HG03432 (cell line): ENCODE measurements at regions not wholly inside any gene's neighbourhood (a gene's known extent, or its start where the extent isn't known, plus 50 kb on each side); places are given as distances from the start of the nearest gene placed in this dataset.
A peak's percentile ranks its signal among the peaks of the same experiment; 100 is the strongest.
"Not testable (repeated sequence)": the region's sequence is repeated elsewhere in the genome, so short reads cannot be mapped to it uniquely, and the experiment has no call there.

Experiments used
- ATAC-seq: cut with Tn5 transposase; IDR thresholded peaks from one replicate; pipeline ENCODE4 v1.9.1; 2021; ENCODE audit warnings: mild to moderate bottlenecking, moderate library complexity; ENCODE audit not compliant: unreplicated experiment

DNA sequence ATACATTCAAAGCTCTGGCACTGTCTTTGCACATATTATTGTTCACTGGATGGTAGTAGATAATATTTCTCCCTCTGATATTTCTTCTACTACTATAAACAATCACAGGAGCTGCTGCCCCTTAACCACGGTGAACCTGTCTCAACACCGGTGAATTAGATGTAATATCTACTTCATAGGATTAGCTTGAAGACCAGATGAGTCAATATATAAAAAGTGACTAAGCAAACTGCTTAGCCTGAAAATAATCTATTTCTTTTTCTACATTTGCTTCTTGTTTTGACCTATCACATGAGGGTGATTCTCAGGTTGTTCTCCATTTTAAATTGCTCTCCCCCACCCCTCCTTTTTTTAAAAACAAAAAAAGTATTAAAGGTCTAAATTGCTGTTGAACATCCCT, 645.5 kb downstream of the ANKRD50 start:
- ATAC-seq: no peak

DNA sequence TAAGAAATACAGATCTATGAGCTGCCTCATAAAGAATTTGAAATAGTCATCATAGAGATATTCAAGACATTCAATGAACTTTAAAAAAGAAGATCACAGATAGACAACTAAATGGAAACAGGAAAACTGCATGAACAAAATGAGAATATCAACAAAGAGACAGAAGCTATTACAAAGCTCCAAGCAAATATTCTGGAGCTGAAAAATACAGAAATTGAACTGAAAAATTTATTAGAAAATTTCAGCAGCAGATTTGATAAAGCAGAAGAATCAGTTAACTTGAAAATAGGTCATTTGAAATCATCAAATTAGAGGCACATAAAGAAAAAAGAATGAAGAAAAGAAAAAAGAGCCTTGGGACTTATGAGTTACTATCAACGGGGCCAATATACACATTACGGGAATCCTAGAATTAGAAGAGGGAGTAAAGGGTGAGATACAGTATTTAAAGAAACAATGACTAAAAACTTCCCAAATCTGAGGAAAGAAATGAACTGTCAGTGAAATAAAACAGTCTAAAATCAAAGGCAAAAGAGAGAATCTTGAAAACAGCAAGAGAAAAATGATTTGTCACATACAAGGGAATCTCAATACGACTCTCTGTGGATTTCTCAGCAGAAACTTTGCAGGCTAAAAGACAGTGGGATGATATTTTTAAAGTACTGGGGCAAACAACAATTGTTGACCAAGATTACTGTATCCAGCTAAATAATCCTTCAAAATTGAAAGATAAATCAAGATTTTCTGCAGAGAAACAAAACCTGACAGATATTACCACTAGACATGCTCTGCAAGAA, 641.6 kb downstream of the ANKRD50 start:
- no peak for ATAC-seq

DNA sequence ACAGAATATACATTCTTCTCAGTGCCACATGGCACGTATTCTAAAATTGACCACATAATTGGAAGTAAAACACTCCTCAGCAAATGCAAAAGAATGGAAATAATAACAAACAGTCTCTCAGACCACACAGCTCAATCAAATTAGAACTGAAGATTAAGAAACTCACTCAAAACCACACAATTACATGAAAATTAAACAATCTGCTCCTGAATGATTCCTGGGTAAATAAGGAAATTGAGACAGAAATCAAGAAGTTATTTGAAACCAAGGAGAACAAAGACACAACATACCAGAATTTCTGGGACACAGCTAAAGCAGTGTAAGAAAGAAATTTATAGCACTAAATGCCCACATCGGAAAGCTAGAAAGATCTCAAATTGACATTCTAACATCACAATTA, 637.3 kb downstream of the ANKRD50 start:
- not testable (repeated sequence) for ATAC-seq

DNA sequence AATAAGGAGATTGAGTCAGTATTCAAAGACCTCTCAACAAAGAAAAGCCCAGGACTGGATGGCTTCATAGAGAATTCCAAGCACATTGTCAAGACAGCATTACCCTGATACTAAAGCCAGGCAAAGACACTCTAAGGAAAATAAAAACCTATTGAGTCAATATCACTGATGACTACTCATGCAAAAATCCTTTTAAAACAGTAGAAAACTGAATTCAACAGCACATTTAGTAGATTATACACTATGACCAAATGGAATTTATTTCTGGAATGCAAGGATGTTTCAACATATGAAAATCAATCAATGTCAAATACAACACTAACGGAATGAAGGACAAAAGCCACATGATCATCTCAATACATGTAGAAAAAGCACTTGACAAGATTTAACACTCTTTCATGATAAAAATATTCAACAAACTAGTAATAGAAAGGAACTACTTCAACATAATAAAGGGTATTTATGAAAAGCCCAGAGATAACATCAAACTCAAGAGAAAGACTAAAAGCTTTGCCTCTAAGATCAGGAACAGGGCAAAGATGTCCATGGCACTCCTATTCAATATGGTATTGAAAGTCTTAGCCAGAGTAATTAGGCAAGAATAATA, 633.3 kb downstream of the ANKRD50 start:
- ATAC-seq: no peak

DNA sequence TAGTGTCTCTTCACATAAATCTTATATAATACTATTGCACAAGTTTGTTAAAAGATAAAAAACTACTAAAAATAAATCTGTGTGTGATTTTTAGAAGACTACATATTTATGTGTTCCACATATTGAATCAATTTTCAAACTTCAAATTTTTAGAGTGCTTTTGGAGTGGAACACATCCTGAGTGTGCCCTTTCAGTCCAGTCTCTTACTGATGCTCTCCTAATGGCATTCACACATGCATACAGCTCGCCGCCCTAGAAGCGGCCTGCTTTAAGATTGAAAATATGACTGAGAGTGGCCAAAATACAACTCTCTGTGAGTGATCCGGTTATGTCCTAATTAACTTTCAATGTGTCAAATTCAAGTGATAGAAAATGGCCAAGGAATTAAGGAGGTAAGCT, 628.8 kb downstream of the ANKRD50 start:
- no peak for ATAC-seq

DNA sequence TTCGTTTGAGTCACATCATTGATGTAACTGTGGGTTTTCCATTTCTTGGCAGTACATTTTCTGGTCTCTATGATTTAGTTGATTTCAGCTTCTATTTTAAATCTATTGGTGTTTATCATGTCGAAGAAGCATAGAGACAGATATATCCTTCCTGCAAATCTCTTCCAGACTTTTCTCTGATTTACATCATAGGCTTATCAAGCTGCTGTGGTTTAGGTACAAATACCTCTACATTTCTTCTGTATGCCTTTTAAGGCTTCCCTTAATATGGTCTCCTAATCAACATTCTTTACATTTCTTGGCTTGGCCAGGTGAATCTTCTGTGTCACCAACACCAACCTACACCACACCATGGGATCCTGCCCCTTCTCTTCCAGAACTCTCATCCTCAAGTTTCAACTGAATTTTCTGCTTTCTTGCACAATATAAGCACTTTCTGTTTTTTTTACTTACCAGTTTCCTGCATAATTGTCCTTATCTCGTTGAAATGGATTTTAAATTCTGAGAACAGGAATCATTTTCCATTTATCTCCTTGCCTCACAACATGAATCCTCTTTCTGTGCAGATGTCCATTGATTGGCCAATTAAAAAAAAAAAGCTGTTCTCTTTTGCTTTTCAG, 626.9 kb downstream of the ANKRD50 start:
- no peak for ATAC-seq

DNA sequence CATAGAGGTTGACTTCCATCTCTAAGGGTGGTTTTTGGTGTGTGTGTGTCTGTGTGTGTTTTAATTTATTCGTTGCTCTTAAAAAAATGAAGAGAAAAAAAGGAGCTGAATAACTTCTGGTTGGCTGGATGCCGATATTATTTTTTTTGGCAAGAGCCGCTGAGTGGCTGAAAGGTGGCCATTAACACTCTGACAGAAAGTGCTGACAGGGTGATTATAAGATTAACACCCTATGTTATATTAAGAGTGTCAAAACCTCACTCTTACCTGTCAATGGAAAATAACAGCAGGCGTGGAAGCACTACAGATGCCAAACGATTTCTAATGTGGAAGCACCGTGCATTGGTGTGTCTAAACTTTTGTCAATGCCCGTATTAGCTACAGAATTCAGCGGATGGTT, 622.5 kb downstream of the ANKRD50 start:
- no peak for ATAC-seq

DNA sequence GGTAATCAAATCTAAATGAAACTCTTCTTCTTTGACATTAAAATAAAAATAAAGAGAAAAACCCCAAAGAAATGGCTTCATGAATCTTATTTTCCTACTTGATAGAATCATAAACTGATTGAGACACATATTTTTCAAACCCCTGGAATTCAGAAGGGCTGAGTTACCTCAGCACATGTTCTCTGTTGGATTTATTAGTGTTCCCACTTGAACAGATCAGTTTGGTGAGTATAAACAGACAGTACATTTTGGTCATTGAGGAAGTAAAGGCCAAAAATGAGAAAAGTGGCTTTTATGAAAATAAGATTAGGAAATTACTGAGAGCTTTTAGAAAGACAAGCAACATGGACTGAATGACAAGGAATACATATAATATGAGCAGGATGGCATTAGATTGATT, 620.4 kb downstream of the ANKRD50 start:
- ATAC-seq: no peak

DNA sequence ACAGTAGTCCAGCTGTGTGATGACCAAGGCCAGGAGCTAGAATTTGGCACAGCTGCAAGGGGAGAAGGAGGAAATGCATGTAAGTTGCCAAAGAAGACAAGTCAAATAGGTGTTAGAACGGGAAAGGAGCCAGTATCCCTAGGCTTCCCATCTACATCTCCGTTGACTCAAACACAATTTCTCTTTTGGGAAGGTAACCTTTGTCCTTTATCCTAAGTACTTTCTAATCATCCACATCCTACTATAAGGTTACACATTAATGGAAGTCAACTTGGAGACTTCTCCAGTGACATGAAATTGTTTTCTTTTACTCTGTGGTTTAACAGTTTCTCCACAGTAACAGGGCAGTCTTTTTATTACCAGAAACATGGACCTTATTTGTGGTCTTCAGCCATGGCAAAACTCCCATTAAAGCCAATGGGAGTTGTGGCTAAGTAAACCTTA, 620.0 kb downstream of the ANKRD50 start:
- no peak for ATAC-seq

DNA sequence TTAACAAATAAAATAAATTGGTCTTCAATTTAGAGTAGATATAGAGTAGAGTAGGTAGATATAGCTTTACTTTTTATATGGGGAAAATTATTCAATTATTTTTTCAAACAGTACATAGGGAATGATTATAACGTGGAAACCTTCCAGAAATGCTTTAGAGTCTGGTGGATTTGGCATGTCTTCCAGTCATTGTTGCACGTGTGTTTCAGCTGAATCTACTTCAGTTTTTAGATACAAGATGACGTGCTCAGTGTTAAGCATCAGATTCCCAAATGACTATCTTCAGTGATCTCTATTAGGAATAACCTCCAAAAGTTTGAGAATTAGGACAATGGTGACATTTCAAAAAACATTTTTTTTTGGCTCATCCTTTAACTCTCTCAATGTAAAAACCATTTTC, 616.9 kb downstream of the ANKRD50 start:
- no peak for ATAC-seq

DNA sequence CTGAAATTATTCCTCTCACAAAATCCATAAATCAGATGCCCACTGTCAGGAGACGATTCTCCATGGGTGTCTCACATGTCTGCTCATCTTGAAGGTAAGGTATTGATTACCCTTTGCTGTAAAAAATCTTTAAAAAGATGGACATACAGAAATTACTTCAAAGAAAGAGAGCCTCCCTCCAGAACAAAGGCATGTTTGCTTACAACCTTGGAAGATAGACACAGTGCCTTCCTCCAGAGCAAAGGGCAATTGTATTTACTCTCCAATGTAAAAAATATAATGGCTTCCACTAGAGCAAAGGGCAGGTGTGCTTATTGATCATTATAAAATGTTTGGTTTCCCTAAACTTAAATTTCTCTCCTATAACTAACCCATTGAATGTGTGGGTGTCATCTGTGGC, 616.2 kb downstream of the ANKRD50 start:
- ATAC-seq: no peak

DNA sequence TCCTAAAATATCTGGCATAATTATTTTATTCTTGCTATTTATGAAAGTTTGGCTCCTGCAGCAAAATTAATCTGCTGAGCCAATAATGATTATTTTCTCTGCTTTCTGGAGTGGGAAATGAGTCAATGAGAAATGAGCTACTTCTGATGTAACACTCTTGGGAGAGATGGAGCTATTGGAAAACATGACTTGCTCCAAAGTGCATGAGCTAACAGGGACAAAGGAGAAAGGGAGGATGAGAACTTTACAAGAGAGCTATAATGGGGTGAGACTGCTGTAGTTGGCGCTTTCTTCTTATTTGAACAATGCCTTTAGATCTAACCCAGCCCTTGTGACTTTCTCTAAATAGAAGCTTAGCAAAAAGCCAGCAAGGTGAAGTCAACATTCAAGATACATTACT, 615.1 kb downstream of the ANKRD50 start:
- ATAC-seq: no peak

DNA sequence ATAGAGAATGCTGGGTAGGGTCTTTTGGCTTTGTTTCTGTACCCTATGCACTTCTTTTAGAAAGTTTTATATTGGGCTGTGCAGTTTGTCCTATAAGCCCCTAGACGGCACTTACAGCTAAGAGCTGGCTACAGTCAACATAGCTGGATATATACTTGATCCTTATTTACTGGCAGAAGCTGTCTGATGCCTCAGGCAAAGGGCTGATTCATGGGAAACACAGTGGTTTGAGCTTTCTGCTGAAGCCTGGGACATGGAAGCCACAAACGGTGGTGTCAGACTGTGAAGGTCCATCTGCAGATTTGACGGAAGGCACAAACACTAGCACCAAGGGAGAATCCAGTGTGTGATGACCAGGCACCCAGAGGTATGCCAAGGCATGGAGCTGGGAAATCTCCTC, 608.4 kb downstream of the ANKRD50 start:
- no peak for ATAC-seq

DNA sequence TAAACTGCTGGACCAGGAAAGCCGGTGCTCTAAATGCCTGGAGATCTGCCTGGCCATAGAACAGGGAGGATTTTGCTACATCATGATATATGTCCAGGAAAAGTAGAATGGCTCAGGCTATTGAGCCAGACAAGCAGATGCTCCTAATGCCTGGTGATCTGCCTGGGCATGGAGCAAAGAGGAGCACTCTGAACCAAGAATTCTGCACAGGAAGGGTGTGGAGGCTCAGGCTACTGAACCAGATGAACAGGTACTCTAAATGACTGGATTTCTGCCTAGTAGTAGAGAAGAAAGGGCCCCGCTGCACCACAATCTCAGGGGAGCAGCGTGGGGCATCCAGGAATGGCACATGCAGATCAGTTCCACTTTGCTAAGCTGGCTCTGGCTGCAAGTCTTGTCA, 607.9 kb downstream of the ANKRD50 start:
- ATAC-seq: no peak

DNA sequence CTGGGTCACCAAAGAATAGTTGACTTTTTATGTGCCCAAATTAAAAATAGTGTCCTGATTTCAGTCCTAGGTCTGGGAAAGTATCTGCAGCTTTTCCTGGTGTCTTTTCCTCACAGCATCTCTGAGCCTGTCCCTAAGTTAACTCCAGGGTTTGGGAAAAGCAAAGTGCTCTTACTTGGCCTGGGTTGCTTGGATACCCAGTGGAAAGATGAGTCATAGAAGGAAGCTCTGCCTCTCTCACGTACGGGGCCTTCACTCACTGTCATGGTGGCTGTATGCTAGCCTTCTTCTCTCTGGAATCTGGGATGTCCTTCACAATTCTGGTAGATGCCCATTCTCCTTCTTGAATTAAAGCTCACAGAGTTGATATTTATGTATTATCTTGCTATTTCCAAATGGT, 607.3 kb downstream of the ANKRD50 start:
- ATAC-seq: no peak

DNA sequence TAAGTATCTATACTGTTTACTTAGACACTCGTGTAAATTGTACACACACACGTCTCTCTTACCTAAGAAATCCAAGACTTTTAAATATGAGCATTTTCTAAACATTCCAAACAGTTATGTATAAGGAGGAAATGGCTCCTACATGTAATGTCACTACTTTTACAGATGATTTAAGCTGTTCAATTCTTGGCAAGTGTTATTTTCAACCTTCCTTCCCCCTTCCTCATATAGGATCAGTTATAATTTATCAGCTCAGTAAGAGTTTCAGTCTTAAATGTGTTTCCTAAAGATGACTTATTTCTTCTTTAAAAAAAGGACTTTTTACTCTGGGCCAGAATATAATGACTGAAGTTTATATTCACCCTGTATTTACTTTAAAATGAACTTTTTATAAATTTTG, 601.1 kb downstream of the ANKRD50 start:
- ATAC-seq: no peak

DNA sequence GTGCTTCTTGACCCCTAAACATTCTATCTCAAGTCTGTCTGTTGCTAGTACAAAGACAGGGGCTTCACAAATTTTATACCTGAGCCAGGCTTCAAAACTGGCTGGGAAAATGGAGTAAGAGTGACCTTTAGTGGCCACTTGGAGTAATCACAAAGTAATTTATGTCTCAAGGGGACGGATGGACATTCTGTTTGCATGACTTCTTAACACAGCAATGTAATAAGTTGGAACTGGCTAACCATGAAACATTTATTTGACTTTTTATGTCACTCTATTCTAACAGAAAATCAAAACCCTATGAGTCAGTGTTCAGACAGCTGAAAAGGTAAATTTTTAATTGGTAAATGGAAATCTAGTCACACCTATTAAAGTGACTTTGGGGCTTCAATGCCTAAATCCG, 600.6 kb downstream of the ANKRD50 start:
- peak; percentile 76 for ATAC-seq

DNA sequence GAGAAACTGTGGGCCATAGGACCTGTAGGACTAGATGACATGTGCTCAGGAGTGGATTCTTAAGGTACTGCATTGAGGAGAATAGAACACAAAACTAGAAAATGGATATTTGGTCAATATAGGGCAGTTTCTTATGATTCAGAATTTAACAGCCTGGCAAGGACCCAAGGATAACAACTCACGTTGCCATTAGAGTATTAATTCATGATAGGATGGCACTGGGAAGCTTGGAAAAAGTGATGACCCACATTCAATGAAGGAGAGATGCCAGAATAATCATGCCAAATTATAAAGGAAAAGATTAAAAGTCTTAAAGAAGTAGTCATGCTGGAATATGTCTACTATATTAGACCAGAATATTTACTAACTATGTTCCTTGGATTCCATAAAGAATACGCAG, 594.5 kb downstream of the ANKRD50 start:
- ATAC-seq: no peak

DNA sequence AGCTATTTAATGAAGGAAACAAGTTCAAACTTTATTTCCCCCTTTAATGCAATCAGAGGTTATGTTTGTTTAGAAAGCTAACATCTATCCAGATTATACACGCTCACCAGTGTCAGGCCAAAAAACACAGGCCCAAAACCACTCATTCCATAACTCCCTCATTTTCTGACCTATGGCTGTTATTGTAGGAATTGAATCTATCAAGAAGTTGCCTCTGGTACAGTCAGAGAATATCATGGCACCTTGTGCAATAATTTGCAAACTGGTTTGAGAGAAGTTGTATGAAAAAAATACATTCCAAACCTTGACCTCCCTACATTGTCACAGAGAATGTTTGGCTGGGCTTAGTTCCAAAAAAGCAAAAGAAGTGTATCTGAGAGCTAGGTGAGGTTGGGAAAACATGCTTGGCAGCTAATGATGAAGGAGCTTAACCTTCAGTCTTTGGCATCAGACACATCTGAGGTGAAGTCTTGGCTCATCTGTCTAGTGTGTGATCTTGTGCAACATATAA, 591.0 kb downstream of the ANKRD50 start:
- no peak for ATAC-seq

DNA sequence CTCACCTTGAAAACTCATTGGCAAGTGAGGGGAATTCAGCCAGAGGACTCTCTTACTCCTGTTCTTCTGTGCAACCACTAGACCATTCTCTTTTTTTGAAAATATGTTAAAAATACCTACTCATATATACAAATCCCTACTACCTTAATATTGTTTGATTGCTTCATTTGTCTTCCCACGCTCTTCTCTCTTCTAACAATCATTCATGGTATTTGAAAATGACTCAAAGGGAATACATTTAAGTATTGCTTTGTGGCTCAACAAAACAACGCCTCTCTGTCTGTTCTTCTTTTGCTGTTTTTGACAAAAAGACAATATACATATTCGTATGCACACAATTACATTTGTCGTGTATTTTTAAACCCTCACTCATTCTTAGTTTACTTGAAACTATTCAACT, 589.4 kb downstream of the ANKRD50 start:
- ATAC-seq: no peak

DNA sequence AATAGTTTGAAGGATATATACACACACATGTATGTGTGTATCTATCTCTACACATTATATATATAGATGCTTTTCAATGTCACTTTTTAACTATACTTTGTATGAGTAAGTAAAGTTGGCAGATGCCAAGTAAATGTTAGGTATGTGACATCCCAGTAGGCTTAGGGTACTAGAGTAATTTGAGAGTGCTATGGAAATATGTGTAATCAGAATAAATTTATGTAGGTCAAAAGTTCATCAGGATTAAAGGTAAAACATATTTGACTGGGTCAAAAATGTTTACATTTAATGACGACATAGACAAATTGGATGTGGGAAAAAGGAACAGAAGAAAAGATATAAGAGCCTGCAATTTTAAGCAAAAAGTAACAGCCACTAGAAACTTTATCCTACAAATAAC, 588.8 kb downstream of the ANKRD50 start:
- no peak for ATAC-seq

DNA sequence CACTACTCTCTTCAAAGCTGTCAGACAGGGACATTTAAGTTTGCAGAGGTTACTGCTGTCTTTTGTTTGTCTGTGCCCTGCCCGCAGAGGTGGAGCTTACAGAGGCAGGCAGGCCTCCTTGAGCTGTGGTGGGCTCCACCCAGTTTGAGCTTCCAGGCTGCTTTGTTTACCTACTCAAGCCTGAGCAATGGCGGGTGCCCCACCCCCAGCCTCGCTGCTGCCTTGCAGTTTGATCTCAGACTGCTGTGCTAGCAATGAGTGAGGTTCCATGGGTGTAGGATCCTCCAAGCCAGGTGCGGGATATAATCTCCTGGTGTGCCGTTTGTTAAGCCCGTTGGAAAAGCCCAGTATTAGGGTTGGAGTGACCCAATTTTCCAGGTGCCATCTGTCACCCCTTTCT, 581.2 kb downstream of the ANKRD50 start:
- ATAC-seq: not testable (repeated sequence)
